ENCODE measurements at regions not wholly inside any gene's neighbourhood (a gene's known extent, or its start where the extent isn't known, plus 50 kb on each side); places are given as distances from the start of the nearest gene placed in this dataset.

Small RNAs in the stretch of these regions (microRNA-seq; reads per million reads assigned to microRNA genes)
- gene MIR4771-1: 0 reads per million in 3 donors

Small RNAs in the stretch of these regions (small RNA-seq; reads per million reads assigned to genes)
- gene MIR4771-1: 0 reads per million in 4 donors

Measured in spleen (tissue), 7 donors.